ENCODE measurements at regions not wholly inside any gene's neighbourhood (a gene's known extent, or its start where the extent isn't known, plus 50 kb on each side); places are given as distances from the start of the nearest gene placed in this dataset.
"Not testable (repeated sequence)": the region's sequence is repeated elsewhere in the genome, so short reads cannot be mapped to it uniquely, and the experiment has no call there.

- not testable (repeated sequence) for DNase-seq (ENCODE audit: low spot score)
These were observed 264.0 kb downstream of the SMARCA2 start for GRCh38 chr9:2279138-2279537.

GRCh38 chr9:2281031-2281802, 266.1 kb downstream of the SMARCA2 start:
- peak; percentile 12 for DNase-seq (ENCODE audit: low spot score)

GRCh38 chr9:2281803-2282185, 266.6 kb downstream of the SMARCA2 start:
- DNase-seq (ENCODE audit: low spot score), result no peak

GRCh38 chr9:2284770-2285169, 269.6 kb downstream of the SMARCA2 start:
- DNase-seq (ENCODE audit: low spot score), result no peak

GRCh38 chr9:2285416-2286332, 270.5 kb downstream of the SMARCA2 start:
- no peak for DNase-seq (ENCODE audit: low spot score)

- DNase-seq (ENCODE audit: low spot score), result no peak
These were observed 271.2 kb downstream of the SMARCA2 start for GRCh38 chr9:2286333-2286705.

GRCh38 chr9:2286825-2287455, 271.8 kb downstream of the SMARCA2 start:
- no peak for DNase-seq (ENCODE audit: low spot score)

GRCh38 chr9:2288309-2288708, 273.2 kb downstream of the SMARCA2 start:
- no peak for DNase-seq (ENCODE audit: low spot score)

- no peak for DNase-seq (ENCODE audit: low spot score)
These were observed 274.1 kb downstream of the SMARCA2 start for GRCh38 chr9:2289263-2289662.

- DNase-seq (ENCODE audit: low spot score), result no peak
These were observed 275.2 kb downstream of the SMARCA2 start for GRCh38 chr9:2290382-2290781.

GRCh38 chr9:2291980-2292704, 277.0 kb downstream of the SMARCA2 start:
- peak; percentile 15 for DNase-seq (ENCODE audit: low spot score)

- no peak for DNase-seq (ENCODE audit: low spot score)
These were observed 277.6 kb downstream of the SMARCA2 start for GRCh38 chr9:2292733-2293132.

GRCh38 chr9:2297771-2298170, 282.6 kb downstream of the SMARCA2 start:
- DNase-seq (ENCODE audit: low spot score), result peak; percentile 37

- no peak for DNase-seq (ENCODE audit: low spot score)
These were observed 283.1 kb downstream of the SMARCA2 start for GRCh38 chr9:2298217-2298616.

- no peak for DNase-seq (ENCODE audit: low spot score)
These were observed 284.2 kb downstream of the SMARCA2 start for GRCh38 chr9:2299156-2299842.

- DNase-seq (ENCODE audit: low spot score), result no peak
These were observed 284.7 kb downstream of the SMARCA2 start for GRCh38 chr9:2299843-2300205.

GRCh38 chr9:2300325-2300724, 285.2 kb downstream of the SMARCA2 start:
- no peak for DNase-seq (ENCODE audit: low spot score)

GRCh38 chr9:2302606-2303005, 287.5 kb downstream of the SMARCA2 start:
- no peak for DNase-seq (ENCODE audit: low spot score)

GRCh38 chr9:2303056-2303455, 287.9 kb downstream of the SMARCA2 start:
- DNase-seq (ENCODE audit: low spot score), result no peak

- DNase-seq (ENCODE audit: low spot score), result peak; percentile 70
These were observed 292.3 kb downstream of the SMARCA2 start for GRCh38 chr9:2307480-2307879.

- no peak for DNase-seq (ENCODE audit: low spot score)
These were observed 296.8 kb downstream of the SMARCA2 start for GRCh38 chr9:2311920-2312319.

- no peak for DNase-seq (ENCODE audit: low spot score)
These were observed 298.4 kb downstream of the SMARCA2 start for GRCh38 chr9:2313512-2313911.

Data from GM03348 (cell line).